ENCODE measurements at regions not wholly inside any gene's neighbourhood (a gene's known extent, or its start where the extent isn't known, plus 50 kb on each side); places are given as distances from the start of the nearest gene placed in this dataset.
"Not testable (repeated sequence)": the region's sequence is repeated elsewhere in the genome, so short reads cannot be mapped to it uniquely, and the experiment has no call there.

DNA sequence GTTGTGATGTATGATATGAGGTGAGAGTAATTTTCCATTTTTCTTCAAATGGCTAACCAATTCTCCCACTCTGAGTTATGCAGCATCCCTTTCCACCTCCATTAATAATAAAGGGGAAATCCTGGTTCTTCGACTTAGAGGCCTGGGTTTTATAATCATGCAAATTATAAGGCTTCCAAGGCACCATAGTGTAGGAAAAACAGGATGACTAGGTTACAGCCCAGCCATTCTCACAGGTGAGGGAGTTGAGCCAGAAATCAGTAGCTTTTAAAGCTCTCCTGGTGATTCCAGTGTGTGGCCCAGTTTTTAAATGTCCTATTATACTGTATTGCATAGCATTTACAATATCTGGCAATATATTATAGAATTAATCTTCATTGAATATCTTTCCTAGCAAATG lies 203.1 kb downstream of the ARHGEF9 start:
- Mint-ChIP-seq H3K4me1 (ENCODE audit: low read depth) (peaks cover 2% of the 10 kb centered on the region), H3K27me3 (ENCODE audit: low read depth) (no peaks in the 10 kb centered on the region), H3K4me3 (no peak overlapping the region), H3K9me3 (no peaks in the 10 kb centered on the region), H3K36me3 (ENCODE audit: low read depth) (no peaks in the 10 kb centered on the region), H3K27ac (no peak overlapping the region)
- intact Hi-C loops (cut with micrococcal nuclease) = no loop called here
- CTCF ChIA-PET = no interaction called here
- no peak for DNase-seq

DNA sequence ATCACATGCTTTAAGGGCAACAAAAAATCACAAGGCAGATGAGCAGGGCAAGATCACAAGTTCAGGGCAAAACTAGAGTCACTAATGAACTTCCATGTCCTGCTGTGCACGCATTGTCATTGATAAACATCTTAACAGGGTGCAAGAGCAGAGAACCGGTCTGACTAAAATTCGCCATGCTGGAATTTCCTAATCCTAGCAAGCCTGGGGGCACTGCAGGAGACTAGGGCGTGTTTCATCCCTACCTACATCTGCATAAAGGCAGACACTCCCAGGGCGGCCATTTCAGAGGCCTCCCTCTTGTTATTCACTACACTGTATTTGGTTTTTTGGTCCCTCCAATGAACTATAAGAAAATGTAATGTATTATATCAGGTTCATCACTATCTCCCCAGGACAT lies 203.6 kb downstream of the ARHGEF9 start:
- H3K27me3 Mint-ChIP-seq (ENCODE audit: low read depth) = no peaks in the 10 kb centered on the region
- intact Hi-C loops (cut with micrococcal nuclease) = no loop called here
- H3K27ac Mint-ChIP-seq = no peak overlapping the region

DNA sequence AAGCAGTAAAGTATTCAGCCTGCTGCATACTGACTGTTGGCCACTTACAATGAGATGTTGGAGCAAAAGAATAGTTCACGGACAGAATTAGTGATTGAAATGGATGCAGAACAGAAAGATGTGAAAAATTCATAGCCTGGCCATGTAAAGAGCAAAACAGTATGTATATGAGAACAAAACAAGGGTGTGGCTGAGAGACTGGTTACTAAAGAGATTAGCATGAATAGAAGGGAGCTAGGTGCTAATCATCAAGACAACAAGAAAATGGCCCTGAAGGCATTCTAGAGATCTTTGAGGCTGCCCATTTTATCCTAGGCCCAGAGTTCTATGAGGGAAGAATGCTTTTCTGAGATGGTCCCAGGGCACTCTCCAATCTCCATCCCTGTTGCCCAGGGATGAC lies 208.5 kb downstream of the ARHGEF9 start:
- no peak for DNase-seq
- Mint-ChIP-seq H3K27ac (no peak overlapping the region), H3K4me1 (ENCODE audit: low read depth) (peaks cover 2% of the 10 kb centered on the region), H3K27me3 (ENCODE audit: low read depth) (no peaks in the 10 kb centered on the region), H3K9me3 (no peaks in the 10 kb centered on the region), H3K36me3 (ENCODE audit: low read depth) (no peaks in the 10 kb centered on the region), H3K4me3 (no peak overlapping the region)
- intact Hi-C loops (cut with micrococcal nuclease) = no loop called here
- CTCF ChIA-PET = no interaction called here

More for the DNA sequence above, 203.6 kb downstream of the ARHGEF9 start:
- CTCF ChIA-PET = no interaction called here
- Mint-ChIP-seq H3K4me3 (no peak overlapping the region), H3K9me3 (no peaks in the 10 kb centered on the region), H3K4me1 (ENCODE audit: low read depth) (peaks cover 2% of the 10 kb centered on the region), H3K36me3 (ENCODE audit: low read depth) (no peaks in the 10 kb centered on the region)
- no peak for DNase-seq

DNA sequence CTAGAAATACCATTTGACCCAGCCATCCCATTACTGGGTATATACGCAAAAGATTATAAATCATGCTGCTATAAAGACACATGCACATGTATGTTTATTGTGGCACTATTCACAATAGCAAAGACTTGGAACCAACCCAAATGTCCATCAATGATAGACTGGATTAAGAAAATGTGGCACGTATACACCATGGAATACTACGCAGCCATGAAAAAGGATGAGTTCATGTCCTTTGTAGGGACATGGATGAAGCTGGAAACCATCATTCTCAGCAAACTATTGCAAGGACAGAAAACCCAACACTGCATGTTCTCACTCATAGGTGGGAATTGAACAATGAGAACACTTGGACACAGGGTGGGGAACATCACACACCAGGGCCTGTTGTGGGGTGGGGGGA lies 209.3 kb downstream of the ARHGEF9 start:
- H3K27ac Mint-ChIP-seq; H3K36me3 Mint-ChIP-seq (ENCODE audit: low read depth); DNase-seq; H3K27me3 Mint-ChIP-seq (ENCODE audit: low read depth); CTCF ChIA-PET; intact Hi-C loops (cut with micrococcal nuclease); H3K4me3 Mint-ChIP-seq; H3K4me1 Mint-ChIP-seq (ENCODE audit: low read depth); H3K9me3 Mint-ChIP-seq: not testable (repeated sequence)

DNA sequence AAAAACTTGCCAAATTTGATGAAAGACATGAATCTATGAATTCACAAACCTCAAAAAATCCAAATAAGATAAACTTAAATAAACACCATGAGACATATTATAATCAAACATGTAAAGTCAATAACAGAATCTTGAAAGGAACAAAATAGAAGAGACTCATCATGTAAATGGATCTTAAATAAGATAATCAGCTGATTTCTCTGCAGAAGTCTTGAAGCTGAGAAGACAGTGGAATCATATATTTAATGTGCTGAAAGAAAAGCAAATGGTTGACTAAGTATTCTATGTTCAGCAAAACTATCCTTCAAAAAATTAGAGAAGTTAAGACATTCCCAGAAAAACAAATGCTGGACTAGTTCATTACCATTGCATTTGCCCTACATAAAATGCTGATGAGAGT lies 215.7 kb upstream of the SPIN4 start:
- Mint-ChIP-seq H3K36me3 (ENCODE audit: low read depth) (no peaks in the 10 kb centered on the region), H3K4me3 (no peak overlapping the region), H3K4me1 (ENCODE audit: low read depth) (peaks cover 2% of the 10 kb centered on the region), H3K27me3 (ENCODE audit: low read depth) (no peaks in the 10 kb centered on the region), H3K27ac (no peak overlapping the region), H3K9me3 (no peaks in the 10 kb centered on the region)
- intact Hi-C loops (cut with micrococcal nuclease) = no loop called here
- CTCF ChIA-PET = no interaction called here
- no peak for DNase-seq

DNA sequence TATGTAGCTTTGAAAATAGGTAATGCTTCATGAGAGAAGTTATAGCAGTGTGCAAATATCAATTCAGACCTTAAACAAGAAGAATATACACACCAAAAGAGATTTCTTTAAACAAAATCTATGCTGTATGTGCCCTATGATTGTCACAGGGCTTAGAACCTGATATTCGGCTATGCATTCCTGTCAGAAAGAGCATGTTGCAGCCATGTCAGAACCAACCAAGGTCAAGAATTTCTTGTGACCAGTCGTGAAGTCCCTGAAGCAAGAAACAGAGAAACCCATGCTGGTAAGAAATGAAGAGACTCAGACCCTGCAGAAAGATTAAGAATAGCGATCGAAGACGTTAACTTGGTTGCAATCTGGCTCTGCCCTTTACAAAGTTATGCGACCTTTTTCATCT lies 210.3 kb upstream of the SPIN4 start:
- peak overlapping the region; percentile 24 for H3K27ac Mint-ChIP-seq
- CTCF ChIA-PET = no interaction called here
- H3K9me3 Mint-ChIP-seq = peaks cover 5% of the 10 kb centered on the region
- H3K4me1 Mint-ChIP-seq (ENCODE audit: low read depth) = peaks cover 13% of the 10 kb centered on the region
- H3K36me3 Mint-ChIP-seq (ENCODE audit: low read depth) = peaks cover 17% of the 10 kb centered on the region
- peak overlapping the region; percentile 98 for H3K4me3 Mint-ChIP-seq
- no peaks in the 10 kb centered on the region for H3K27me3 Mint-ChIP-seq (ENCODE audit: low read depth)
- intact Hi-C loops (cut with micrococcal nuclease) = loop anchor here (2.0 to 5.0 kb wide), 4 partner anchors 193 to 1971 kb away; partner anchors contain the start of genes AMER1, LAS1L and MTMR8
- DNase-seq = no peak

DNA sequence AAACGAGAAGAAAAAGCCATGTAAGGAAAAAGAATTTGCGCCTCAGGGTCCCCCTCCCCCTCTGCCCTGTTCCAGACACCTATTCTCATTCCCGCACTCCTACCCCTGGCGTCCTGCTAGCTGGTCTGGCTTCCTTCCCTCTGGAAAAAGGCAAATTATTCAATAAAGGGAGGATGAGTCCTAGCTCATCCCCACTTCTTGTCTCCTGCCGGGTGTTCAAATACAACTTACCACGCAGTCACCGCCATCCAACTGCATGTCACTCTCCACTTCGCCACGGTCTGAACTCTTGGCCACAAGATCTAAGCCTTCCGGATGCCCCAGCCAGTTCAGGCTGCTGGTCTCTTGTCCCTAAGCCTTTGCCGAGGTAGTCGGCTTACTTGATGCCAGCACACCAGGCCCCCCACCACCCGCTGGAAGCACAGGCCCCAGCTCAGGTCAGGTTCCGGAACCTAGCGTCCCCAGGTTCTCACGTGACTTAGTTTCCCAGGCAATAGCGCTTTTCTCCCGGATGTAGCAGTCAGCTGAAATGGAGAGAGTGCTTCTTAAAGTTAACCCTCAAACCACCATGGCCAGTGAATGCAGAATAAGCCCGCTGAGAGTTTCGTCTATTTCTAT lies 209.6 kb upstream of the SPIN4 start:
- H3K4me1 Mint-ChIP-seq (ENCODE audit: low read depth) = peaks cover 14% of the 10 kb centered on the region
- no peaks in the 10 kb centered on the region for H3K27me3 Mint-ChIP-seq (ENCODE audit: low read depth)
- DNase-seq = peak; percentile 70
- peaks cover 18% of the 10 kb centered on the region for H3K36me3 Mint-ChIP-seq (ENCODE audit: low read depth)
- CTCF ChIA-PET = no interaction called here
- H3K9me3 Mint-ChIP-seq = peaks cover 6% of the 10 kb centered on the region
- intact Hi-C loops (cut with micrococcal nuclease) = loop anchor here (1.0 to 5.0 kb wide), 5 partner anchors 194 to 1972 kb away; partner anchors contain the start of genes AMER1, LAS1L, MTMR8 and SPIN4
- H3K27ac Mint-ChIP-seq = peak overlapping the region; percentile 88
- H3K4me3 Mint-ChIP-seq = peak overlapping the region; percentile 98

DNA sequence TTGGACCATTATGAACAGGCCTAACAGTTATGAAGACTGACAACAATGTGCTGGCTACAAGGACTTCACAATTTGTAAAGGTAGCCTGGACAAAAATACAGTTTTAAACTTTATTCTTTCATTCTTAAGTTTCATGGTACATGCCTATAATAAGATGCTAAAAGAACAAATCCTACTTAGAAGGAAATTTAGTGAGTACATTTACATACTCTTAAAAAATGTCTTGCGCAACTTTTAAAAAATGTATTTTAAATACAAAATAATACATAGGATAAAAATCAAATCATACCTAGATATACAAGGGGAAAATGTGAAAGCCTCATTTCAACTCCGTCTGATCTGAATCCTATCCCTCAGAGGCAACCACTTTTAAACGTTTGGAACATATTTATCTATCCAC lies 200.7 kb upstream of the SPIN4 start:
- no peaks in the 10 kb centered on the region for H3K27me3 Mint-ChIP-seq (ENCODE audit: low read depth)
- CTCF ChIA-PET = no interaction called here
- DNase-seq = no peak
- no peak overlapping the region for H3K4me3 Mint-ChIP-seq
- no peak overlapping the region for H3K27ac Mint-ChIP-seq
- H3K9me3 Mint-ChIP-seq = peaks cover 30% of the 10 kb centered on the region
- peaks cover 1% of the 10 kb centered on the region for H3K4me1 Mint-ChIP-seq (ENCODE audit: low read depth)
- peaks cover 21% of the 10 kb centered on the region for H3K36me3 Mint-ChIP-seq (ENCODE audit: low read depth)
- intact Hi-C loops (cut with micrococcal nuclease) = no loop called here

DNA sequence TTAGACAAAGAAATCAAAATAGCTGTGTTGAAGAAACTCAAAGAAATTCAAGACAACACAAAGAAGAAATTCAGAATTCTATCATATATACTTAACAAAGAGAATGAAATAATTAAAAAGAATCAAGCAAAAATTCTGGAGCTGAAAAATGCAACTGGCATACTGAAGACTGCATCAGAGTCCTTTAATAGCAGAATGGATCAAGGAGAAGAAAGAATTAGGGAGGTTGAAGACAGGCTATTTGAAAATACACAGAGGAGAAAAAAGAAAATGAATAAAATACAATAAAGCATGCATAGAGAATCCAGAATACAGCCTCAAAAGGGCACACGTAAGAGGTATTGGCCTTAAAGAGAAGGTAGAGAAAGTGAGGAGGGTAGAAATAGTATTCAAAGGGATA lies 179.5 kb upstream of the SPIN4 start:
- intact Hi-C loops (cut with micrococcal nuclease) = no loop called here
- DNase-seq = no peak
- Mint-ChIP-seq H3K9me3 (peaks cover 19% of the 10 kb centered on the region), H3K4me3 (no peak overlapping the region), H3K4me1 (ENCODE audit: low read depth) (no peaks in the 10 kb centered on the region), H3K27ac (no peak overlapping the region), H3K36me3 (ENCODE audit: low read depth) (peaks cover 22% of the 10 kb centered on the region), H3K27me3 (ENCODE audit: low read depth) (no peaks in the 10 kb centered on the region)
- CTCF ChIA-PET = no interaction called here

DNA sequence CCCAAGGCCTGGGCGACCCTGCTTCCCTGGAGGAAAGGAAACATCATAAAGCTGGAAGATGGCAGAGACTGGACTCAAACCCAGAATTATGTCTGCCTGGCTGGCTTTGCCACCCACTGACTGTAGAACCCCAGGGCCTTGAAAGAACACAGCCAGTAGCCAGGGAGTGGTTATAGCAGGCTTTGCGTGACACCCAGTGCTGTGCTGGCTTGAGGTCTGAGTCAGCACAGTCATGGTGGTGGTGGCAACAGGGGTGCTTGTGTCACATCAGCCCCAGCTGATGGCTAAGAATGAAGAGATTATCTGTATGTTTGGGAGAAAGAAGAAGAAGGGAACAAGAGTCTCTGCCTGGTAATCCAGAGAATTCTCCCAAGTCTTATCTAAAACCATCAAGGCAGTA lies 178.8 kb upstream of the SPIN4 start:
- CTCF ChIA-PET = no interaction called here
- Mint-ChIP-seq H3K27ac (no peak overlapping the region), H3K4me1 (ENCODE audit: low read depth) (no peaks in the 10 kb centered on the region), H3K9me3 (peaks cover 15% of the 10 kb centered on the region), H3K36me3 (ENCODE audit: low read depth) (peaks cover 21% of the 10 kb centered on the region), H3K4me3 (no peak overlapping the region), H3K27me3 (ENCODE audit: low read depth) (no peaks in the 10 kb centered on the region)
- DNase-seq = no peak
- intact Hi-C loops (cut with micrococcal nuclease) = no loop called here

DNA sequence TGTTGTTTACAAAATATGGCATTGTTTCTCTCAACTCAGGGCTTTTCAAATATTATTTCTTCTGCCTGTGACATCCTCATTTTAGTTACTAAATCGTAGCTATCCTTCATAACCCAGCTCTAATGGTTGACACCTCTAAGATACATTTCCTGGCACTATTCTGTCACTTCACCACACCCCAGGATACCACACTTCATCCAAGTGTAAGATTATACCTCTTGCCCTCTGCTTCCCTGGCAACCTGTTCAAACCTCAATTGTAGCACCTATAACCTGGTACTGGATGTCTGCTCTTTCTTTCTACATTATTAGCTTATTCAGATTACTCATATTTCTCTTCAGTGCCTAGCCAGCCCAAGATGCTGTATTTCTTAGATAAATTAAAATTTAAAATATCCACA lies 175.7 kb upstream of the SPIN4 start:
- DNase-seq = no peak
- H3K4me3 Mint-ChIP-seq = no peak overlapping the region
- intact Hi-C loops (cut with micrococcal nuclease) = no loop called here
- no peak overlapping the region for H3K27ac Mint-ChIP-seq
- H3K27me3 Mint-ChIP-seq (ENCODE audit: low read depth) = no peaks in the 10 kb centered on the region
- peaks cover 15% of the 10 kb centered on the region for H3K9me3 Mint-ChIP-seq
- peaks cover 16% of the 10 kb centered on the region for H3K36me3 Mint-ChIP-seq (ENCODE audit: low read depth)
- no peaks in the 10 kb centered on the region for H3K4me1 Mint-ChIP-seq (ENCODE audit: low read depth)
- CTCF ChIA-PET = no interaction called here

DNA sequence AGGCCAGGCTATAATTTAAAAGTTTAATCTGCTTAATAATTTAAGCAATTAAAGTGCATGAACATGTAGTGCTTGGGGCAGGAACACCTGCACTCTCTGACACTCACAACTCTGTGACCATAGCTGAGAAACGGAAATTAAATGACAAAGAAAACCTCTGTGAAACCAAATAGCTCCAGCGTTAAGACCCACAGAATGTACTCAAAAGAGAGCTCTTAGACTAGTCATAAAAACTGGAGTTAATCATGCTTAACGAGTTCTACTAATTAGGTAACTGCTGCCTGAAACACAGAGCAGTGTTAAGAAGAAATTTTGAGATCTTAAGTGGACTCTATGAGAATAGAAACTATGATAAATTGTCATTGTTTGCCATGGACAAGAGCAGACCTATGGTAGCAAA lies 174.4 kb upstream of the SPIN4 start:
- Mint-ChIP-seq H3K36me3 (ENCODE audit: low read depth) (peaks cover 16% of the 10 kb centered on the region), H3K9me3 (peaks cover 9% of the 10 kb centered on the region), H3K27me3 (ENCODE audit: low read depth) (no peaks in the 10 kb centered on the region), H3K4me1 (ENCODE audit: low read depth) (peaks cover under 1% of the 10 kb centered on the region), H3K27ac (no peak overlapping the region), H3K4me3 (no peak overlapping the region)
- CTCF ChIA-PET = no interaction called here
- intact Hi-C loops (cut with micrococcal nuclease) = no loop called here
- no peak for DNase-seq

DNA sequence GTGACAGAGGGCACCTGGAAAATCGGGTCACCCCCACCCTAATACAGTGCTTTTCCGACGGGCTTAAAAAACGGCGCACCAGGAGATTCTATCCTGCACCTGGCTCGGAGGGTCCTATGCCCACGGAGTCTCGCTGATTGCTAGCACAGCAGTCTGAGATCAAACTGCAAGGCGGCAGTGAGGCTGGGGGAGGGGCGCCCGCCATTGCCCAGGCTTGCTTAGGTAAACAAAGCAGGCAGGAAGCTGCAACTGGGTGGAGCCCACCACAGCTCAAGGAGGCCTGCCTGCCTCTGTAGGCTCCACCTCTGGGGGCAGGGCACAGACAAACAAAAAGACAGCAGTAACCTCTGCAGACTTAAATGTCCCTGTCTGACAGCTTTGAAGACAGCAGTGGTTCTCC lies 168.2 kb upstream of the SPIN4 start:
- DNase-seq; H3K27me3 Mint-ChIP-seq (ENCODE audit: low read depth); CTCF ChIA-PET; H3K4me3 Mint-ChIP-seq; H3K27ac Mint-ChIP-seq; H3K9me3 Mint-ChIP-seq; H3K4me1 Mint-ChIP-seq (ENCODE audit: low read depth); intact Hi-C loops (cut with micrococcal nuclease): not testable (repeated sequence)
- peaks cover 16% of the 10 kb centered on the region for H3K36me3 Mint-ChIP-seq (ENCODE audit: low read depth)
